RWPE1 (cell line): ENCODE measurements at regions not wholly inside any gene's neighbourhood (a gene's known extent, or its start where the extent isn't known, plus 50 kb on each side); places are given as distances from the start of the nearest gene placed in this dataset.

Experiments
- CTCF ChIA-PET: fragments of 350-600 bp; sonication (Branson Sonifier 250); formaldehyde crosslinking; extraction: SDS; loops from one replicate; lab custom pipeline; 2021; lab: Yijun Ruan, JAX
- POLR2A ChIA-PET: fragments of 400-600 bp; formaldehyde crosslinking; extraction: SDS; loops from one replicate; lab custom pipeline; 2020; ENCODE audit warnings: antibody characterized with exemption; ENCODE audit not compliant: low non-redundant PET; lab: Yijun Ruan, JAX
- DNase-seq: peaks from one replicate; pipeline ENCODE4 v3.0.0; 2012; ENCODE audit warnings: low spot score
- H3K27ac ChIP-seq: fragments of 450-650 bp; 2 replicates; pipeline ENCODE4 v1.5.1; 2017
- CTCF ChIP-seq: fragments of 450-650 bp; conservative IDR thresholded peaks from 2 replicates; pipeline ENCODE4 v1.5.1; 2017; ENCODE audit warnings: low read depth, mild to moderate bottlenecking

GRCh38 chr12:98417266-98417665 lies 98.1 kb upstream of the TMPO start:
- no peak overlapping the region for H3K27ac ChIP-seq
- ChIA-PET POLR2A (no interaction called here), CTCF (interaction anchor here (0.5 to 1.9 kb wide), 6 partner anchors 11 to 1432 kb away, joined by 3 to 8 read pairs (median 5); no protein-coding TSS in a partner anchor)
- DNase-seq, result no peak
- TF ChIP-seq CTCF, result no peak

- no peak for TF ChIP-seq CTCF
- DNase-seq, result peak; percentile 91
- ChIA-PET CTCF (interaction anchor here (0.8 to 1.9 kb wide), 3 partner anchors 73 to 114 kb away, joined by 4 to 8 read pairs (median 7); no protein-coding TSS in a partner anchor), POLR2A (interaction anchor here (0.6 kb wide), 1 partner anchor 86 kb away, joined by 4 read pairs; no protein-coding TSS in a partner anchor)
- peak overlapping the region; percentile 82 for H3K27ac ChIP-seq
Measured at GRCh38 chr12:98418357-98419075, 96.9 kb upstream of the TMPO start.

GRCh38 chr12:98419081-98419794 lies 96.2 kb upstream of the TMPO start:
- ChIA-PET CTCF (interaction anchor here (0.5 to 1.9 kb wide), 3 partner anchors 72 to 113 kb away, joined by 3 to 7 read pairs (median 4); no protein-coding TSS in a partner anchor), POLR2A (no interaction called here)
- no peak for TF ChIP-seq CTCF
- DNase-seq, result no peak
- H3K27ac ChIP-seq, result peak overlapping the region; percentile 82

GRCh38 chr12:98419795-98420404 lies 95.5 kb upstream of the TMPO start:
- ChIA-PET POLR2A (no interaction called here), CTCF (interaction anchor here (0.5 to 0.7 kb wide), 2 partner anchors 77 to 152 kb away, joined by 3 read pairs; no protein-coding TSS in a partner anchor)
- no peak for TF ChIP-seq CTCF
- DNase-seq, result no peak
- peak overlapping the region; percentile 69 for H3K27ac ChIP-seq

GRCh38 chr12:98420461-98420860 lies 94.9 kb upstream of the TMPO start:
- no peak for TF ChIP-seq CTCF
- H3K27ac ChIP-seq, result peak overlapping the region; percentile 69
- ChIA-PET POLR2A (no interaction called here), CTCF (interaction anchor here (0.7 kb wide), 1 partner anchor 151 kb away, joined by 3 read pairs; no protein-coding TSS in a partner anchor)
- DNase-seq, result no peak

GRCh38 chr12:98421316-98421715 lies 94.1 kb upstream of the TMPO start:
- no peak overlapping the region for H3K27ac ChIP-seq
- ChIA-PET POLR2A (no interaction called here), CTCF (no interaction called here)
- TF ChIP-seq CTCF, result no peak
- no peak for DNase-seq
